Esophagus muscularis mucosa (tissue), 2 donors: ENCODE measurements at regions not wholly inside any gene's neighbourhood (a gene's known extent, or its start where the extent isn't known, plus 50 kb on each side); places are given as distances from the start of the nearest gene placed in this dataset.

Experiments used
- POLR2A ChIP-seq: fragments of 450-650 bp; IDR thresholded peaks from one replicate; pipeline ENCODE4 v1.6.1; 2017; ENCODE audit warnings: antibody characterized with exemption, moderate library complexity, mild to moderate bottlenecking, low read depth
- POLR2AphosphoS5 ChIP-seq, 2 donors: sonication (generic); formaldehyde crosslinking; IDR thresholded peaks; one replicate each; pipeline ENCODE4 v1.6.1; 2017; ENCODE audit warnings: antibody characterized with exemption in 2 of 2

GRCh38 chr16:55943267-55943666 is 68.1 kb upstream of the CES5A start:
- TF ChIP-seq POLR2A (no peak), POLR2AphosphoS5 (IDR thresholded peaks at IDR 0.05) (no peak)
